Immature natural killer cell (primary cell): ENCODE measurements at regions not wholly inside any gene's neighbourhood (a gene's known extent, or its start where the extent isn't known, plus 50 kb on each side); places are given as distances from the start of the nearest gene placed in this dataset.
"Not testable (repeated sequence)": the region's sequence is repeated elsewhere in the genome, so short reads cannot be mapped to it uniquely, and the experiment has no call there.

Experiments used
- DNase-seq, 3 donors: peaks; one replicate each; pipeline ENCODE4 v3.0.0; 2022; ENCODE audit warnings: mixed read lengths in 1 of 3
- H3K27ac Mint-ChIP-seq, 6 donors: one replicate each; pipeline ENCODE4 v1.8.0; 2020; ENCODE audit warnings: mixed read lengths in 6 of 6, mild to moderate bottlenecking in 5 of 6, inconsistent platforms in 4 of 6, moderate library complexity in 3 of 6
- H3K27me3 Mint-ChIP-seq, 3 donors: one replicate each; pipeline ENCODE4 v1.8.0; 2020 to 2021; ENCODE audit warnings: low read depth in 3 of 3, mild to moderate bottlenecking in 3 of 3, mixed read lengths in 3 of 3, moderate library complexity in 3 of 3, inconsistent platforms in 1 of 3
- H3K36me3 Mint-ChIP-seq, 3 donors: one replicate each; pipeline ENCODE4 v1.8.0; 2020; ENCODE audit warnings: mixed read lengths in 3 of 3, inconsistent platforms in 2 of 3, mild to moderate bottlenecking in 2 of 3
- H3K4me1 Mint-ChIP-seq, 2 donors: one replicate each; pipeline ENCODE4 v1.8.0; 2020; ENCODE audit warnings: inconsistent platforms in 2 of 2, mild to moderate bottlenecking in 2 of 2, mixed read lengths in 2 of 2, moderate library complexity in 1 of 2
- H3K4me3 Mint-ChIP-seq, 5 donors: one replicate each; pipeline ENCODE4 v1.8.0; 2020; ENCODE audit warnings: mild to moderate bottlenecking in 5 of 5, mixed read lengths in 5 of 5, inconsistent platforms in 3 of 5, moderate library complexity in 3 of 5
- H3K9me3 Mint-ChIP-seq, 6 donors: one replicate each; pipeline ENCODE4 v1.8.0; 2020; ENCODE audit warnings: mild to moderate bottlenecking in 6 of 6, mixed read lengths in 6 of 6, inconsistent platforms in 4 of 6, moderate library complexity in 3 of 6

- Mint-ChIP-seq H3K36me3 (no peaks in the 10 kb centered on the region), H3K4me1 (no peaks in the 10 kb centered on the region), H3K9me3 (peaks cover 2 to 22% (median 12%) of the 10 kb centered on the region in 6 donors), H3K27ac (no peak overlapping the region), H3K27me3 (peaks cover 0 to 3% (median 0%) of the 10 kb centered on the region in 3 donors), H3K4me3 (no peak overlapping the region)
- no peak for DNase-seq
Measured at GRCh38 chr6:115835314-115835713, 225.4 kb downstream of the FRK start.

GRCh38 chr6:115834542-115834941, 226.1 kb downstream of the FRK start:
- not testable (repeated sequence) for H3K4me1 Mint-ChIP-seq
- peaks cover 0 to 20% (median 11%) of the 10 kb centered on the region in 6 donors for H3K9me3 Mint-ChIP-seq

GRCh38 chr6:115832786-115833185, 227.9 kb downstream of the FRK start:
- Mint-ChIP-seq H3K4me1 (no peaks in the 10 kb centered on the region), H3K36me3 (no peaks in the 10 kb centered on the region), H3K27ac (no peak overlapping the region), H3K4me3 (no peak overlapping the region), H3K9me3 (peaks cover 0 to 14% (median 8%) of the 10 kb centered on the region in 6 donors), H3K27me3 (peaks cover 0 to 3% (median 0%) of the 10 kb centered on the region in 3 donors)
- DNase-seq = no peak

More at GRCh38 chr6:115834542-115834941, 226.1 kb downstream of the FRK start:
- DNase-seq, H3K27me3 Mint-ChIP-seq, H3K27ac Mint-ChIP-seq, H3K4me3 Mint-ChIP-seq, H3K36me3 Mint-ChIP-seq: not testable (repeated sequence)

GRCh38 chr6:115832186-115832585, 228.5 kb downstream of the FRK start:
- peaks cover 0 to 3% (median 0%) of the 10 kb centered on the region in 3 donors for H3K27me3 Mint-ChIP-seq
- no peak for DNase-seq
- no peaks in the 10 kb centered on the region for H3K4me1 Mint-ChIP-seq
- no peak overlapping the region for H3K4me3 Mint-ChIP-seq
- no peak overlapping the region for H3K27ac Mint-ChIP-seq
- no peaks in the 10 kb centered on the region for H3K36me3 Mint-ChIP-seq
- H3K9me3 Mint-ChIP-seq = peaks cover 0 to 14% (median 8%) of the 10 kb centered on the region in 6 donors

- Mint-ChIP-seq H3K4me3 (no peak overlapping the region), H3K27ac (no peak overlapping the region), H3K9me3 (peaks cover 0 to 11% (median 6%) of the 10 kb centered on the region in 6 donors), H3K27me3 (peaks cover 0 to 3% (median 0%) of the 10 kb centered on the region in 3 donors), H3K4me1 (no peaks in the 10 kb centered on the region), H3K36me3 (no peaks in the 10 kb centered on the region)
- DNase-seq = no peak
Measured at GRCh38 chr6:115830895-115831294, 229.8 kb downstream of the FRK start.

GRCh38 chr6:115821798-115822197, 238.9 kb downstream of the FRK start:
- Mint-ChIP-seq H3K27ac (no peak overlapping the region), H3K9me3 (peaks cover 9 to 45% (median 20%) of the 10 kb centered on the region in 6 donors), H3K36me3 (peaks cover 0 to 3% (median 0%) of the 10 kb centered on the region in 3 donors), H3K4me3 (no peak overlapping the region), H3K4me1 (no peaks in the 10 kb centered on the region), H3K27me3 (no peaks in the 10 kb centered on the region)
- DNase-seq = no peak

GRCh38 chr6:115819506-115819905, 241.2 kb downstream of the FRK start:
- DNase-seq = no peak
- peaks cover 0 to 3% (median 0%) of the 10 kb centered on the region in 3 donors for H3K36me3 Mint-ChIP-seq
- H3K4me3 Mint-ChIP-seq = no peak overlapping the region
- H3K4me1 Mint-ChIP-seq = no peaks in the 10 kb centered on the region
- no peaks in the 10 kb centered on the region for H3K27me3 Mint-ChIP-seq
- H3K9me3 Mint-ChIP-seq = peaks cover 10 to 46% (median 18%) of the 10 kb centered on the region in 6 donors
- no peak overlapping the region for H3K27ac Mint-ChIP-seq

GRCh38 chr6:115817161-115817560, 243.5 kb downstream of the FRK start:
- no peaks in the 10 kb centered on the region for H3K4me1 Mint-ChIP-seq
- no peaks in the 10 kb centered on the region for H3K27me3 Mint-ChIP-seq
- DNase-seq = no peak
- peaks cover 0 to 3% (median 0%) of the 10 kb centered on the region in 3 donors for H3K36me3 Mint-ChIP-seq
- peaks cover 10 to 40% (median 17%) of the 10 kb centered on the region in 6 donors for H3K9me3 Mint-ChIP-seq
- no peak overlapping the region for H3K27ac Mint-ChIP-seq
- H3K4me3 Mint-ChIP-seq = no peak overlapping the region

- Mint-ChIP-seq H3K4me1 (no peaks in the 10 kb centered on the region), H3K27me3 (no peaks in the 10 kb centered on the region), H3K4me3 (no peak overlapping the region), H3K27ac (no peak overlapping the region), H3K36me3 (peaks cover 0 to 3% (median 0%) of the 10 kb centered on the region in 3 donors), H3K9me3 (peaks cover 8 to 38% (median 15%) of the 10 kb centered on the region in 6 donors)
- DNase-seq = no peak
Measured at GRCh38 chr6:115814907-115815306, 245.8 kb downstream of the FRK start.

GRCh38 chr6:115811541-115811940, 249.2 kb downstream of the FRK start:
- Mint-ChIP-seq H3K27me3 (no peaks in the 10 kb centered on the region), H3K4me3 (no peak overlapping the region), H3K27ac (no peak overlapping the region), H3K36me3 (no peaks in the 10 kb centered on the region), H3K9me3 (peaks cover 0 to 25% (median 4%) of the 10 kb centered on the region in 6 donors), H3K4me1 (no peaks in the 10 kb centered on the region)
- no peak for DNase-seq

GRCh38 chr6:115798229-115798628, 262.5 kb downstream of the FRK start:
- peaks cover 0 to 19% (median 5%) of the 10 kb centered on the region in 6 donors for H3K9me3 Mint-ChIP-seq
- no peaks in the 10 kb centered on the region for H3K4me1 Mint-ChIP-seq
- no peak overlapping the region for H3K27ac Mint-ChIP-seq
- peaks cover 0 to 5% (median 0%) of the 10 kb centered on the region in 3 donors for H3K27me3 Mint-ChIP-seq
- no peak overlapping the region for H3K4me3 Mint-ChIP-seq
- no peaks in the 10 kb centered on the region for H3K36me3 Mint-ChIP-seq
- no peak for DNase-seq

GRCh38 chr6:115796829-115797228, 263.9 kb downstream of the FRK start:
- Mint-ChIP-seq H3K27ac (no peak overlapping the region), H3K4me3 (no peak overlapping the region), H3K9me3 (peaks cover 0 to 16% (median 5%) of the 10 kb centered on the region in 6 donors), H3K36me3 (no peaks in the 10 kb centered on the region), H3K4me1 (no peaks in the 10 kb centered on the region), H3K27me3 (peaks cover 0 to 3% (median 0%) of the 10 kb centered on the region in 3 donors)
- DNase-seq = no peak

- Mint-ChIP-seq H3K27ac (no peak overlapping the region), H3K4me3 (no peak overlapping the region)
Measured at GRCh38 chr6:115796061-115796460, 264.6 kb downstream of the FRK start.

GRCh38 chr6:115783402-115784061, 277.2 kb downstream of the FRK start:
- no peaks in the 10 kb centered on the region for H3K4me1 Mint-ChIP-seq
- DNase-seq = no peak
- peaks cover 0 to 33% (median 6%) of the 10 kb centered on the region in 6 donors for H3K9me3 Mint-ChIP-seq
- H3K27ac Mint-ChIP-seq = no peak overlapping the region
- H3K36me3 Mint-ChIP-seq = no peaks in the 10 kb centered on the region
- H3K27me3 Mint-ChIP-seq = peaks cover 0 to 4% (median 0%) of the 10 kb centered on the region in 3 donors
- no peak overlapping the region for H3K4me3 Mint-ChIP-seq

More at GRCh38 chr6:115796061-115796460, 264.6 kb downstream of the FRK start:
- Mint-ChIP-seq H3K9me3 (peaks cover 0 to 16% (median 7%) of the 10 kb centered on the region in 6 donors), H3K36me3 (no peaks in the 10 kb centered on the region), H3K4me1 (no peaks in the 10 kb centered on the region), H3K27me3 (peaks cover 0 to 3% (median under 1%) of the 10 kb centered on the region in 3 donors)
- no peak for DNase-seq
